CD14-positive monocyte (primary cell): ENCODE measurements at regions not wholly inside any gene's neighbourhood (a gene's known extent, or its start where the extent isn't known, plus 50 kb on each side); places are given as distances from the start of the nearest gene placed in this dataset.

Source experiments
- DNase-seq, 3 donors: peaks; one replicate each; pipeline ENCODE4 v3.0.0-alpha.2; 2011 to 2022
- H2AFZ ChIP-seq: 2 replicates; pipeline ENCODE4 v1.6.0; 2012; ENCODE audit warnings: mild to moderate bottlenecking, low read depth, low read length, inconsistent platforms; ENCODE audit not compliant: insufficient read depth, poor library complexity, severe bottlenecking
- H3K27ac ChIP-seq, 2 donors: 1 replicate in 1 of 2; 2 replicates in 1 of 2; pipeline ENCODE4 v1.5.1; 2012 to 2013; ENCODE audit warnings: low read length in 2 of 2, control low read depth in 1 of 2, inconsistent platforms in 1 of 2, low read depth in 1 of 2, mild to moderate bottlenecking in 1 of 2
- H3K27me3 ChIP-seq, 2 donors: one replicate each; pipeline versions ENCODE4 v1.6.0 to v1.6.1; 2011 to 2013; ENCODE audit warnings: low read length in 2 of 2; ENCODE audit not compliant: control insufficient read depth in 2 of 2, insufficient read depth in 2 of 2
- H3K36me3 ChIP-seq, 2 donors: replicated peaks in 1 of 2; 1 replicate in 1 of 2; 2 replicates in 1 of 2; pipeline versions ENCODE4 v1.5.1 to v1.6.1; 2012 to 2013; ENCODE audit warnings: low read length in 2 of 2, control low read depth in 1 of 2, inconsistent platforms in 1 of 2, mild to moderate bottlenecking in 1 of 2; ENCODE audit not compliant: insufficient read depth in 2 of 2, control insufficient read depth in 1 of 2
- H3K4me1 ChIP-seq, 2 donors: 1 replicate in 1 of 2; 2 replicates in 1 of 2; pipeline versions ENCODE4 v1.5.1 to v1.6.1; 2012 to 2013; ENCODE audit warnings: low read length in 2 of 2, control low read depth in 1 of 2, inconsistent platforms in 1 of 2, mild to moderate bottlenecking in 1 of 2, moderate library complexity in 1 of 2; ENCODE audit not compliant: insufficient read depth in 2 of 2, control insufficient read depth in 1 of 2
- H3K4me2 ChIP-seq: replicated peaks from 2 replicates; pipeline ENCODE3; 2012; ENCODE audit warnings: low read length, moderate library complexity, mild to moderate bottlenecking; ENCODE audit not compliant: poor library complexity, severe bottlenecking; ENCODE audit errors: extremely low read depth
- H3K4me3 ChIP-seq, 3 experiments: fragments of 200-600 bp in 1 of 3; sonication (generic) in 1 of 3; replicated peaks in 1 of 3; 1 replicate in 2 of 3; 2 replicates in 1 of 3; pipeline ENCODE4 v1.5.1; 2011 to 2013; ENCODE audit warnings: low read length in 3 of 3, mild to moderate bottlenecking in 3 of 3, control low read depth in 2 of 3, low read depth in 2 of 3, inconsistent platforms in 1 of 3, moderate library complexity in 1 of 3
- H3K79me2 ChIP-seq: 2 replicates; pipeline ENCODE4 v1.6.0; 2012; ENCODE audit warnings: mild to moderate bottlenecking, control low read depth, inconsistent platforms, low read length, moderate library complexity; ENCODE audit not compliant: insufficient read depth
- H3K9ac ChIP-seq: 2 replicates; pipeline ENCODE4 v1.6.0; 2017; ENCODE audit warnings: low read length, mild to moderate bottlenecking; ENCODE audit not compliant: insufficient read depth, poor library complexity, severe bottlenecking
- H3K9me3 ChIP-seq, 2 donors: replicated peaks in 1 of 2; 1 replicate in 1 of 2; 2 replicates in 1 of 2; pipeline versions ENCODE4 v1.5.1 to v1.6.1; 2012 to 2013; ENCODE audit warnings: low read length in 2 of 2, control low read depth in 1 of 2; ENCODE audit not compliant: control insufficient read depth in 1 of 2, insufficient read depth in 1 of 2
- H4K20me1 ChIP-seq: 2 replicates; pipeline ENCODE4 v1.6.0; 2012; ENCODE audit warnings: mild to moderate bottlenecking, low read length, control low read depth, moderate library complexity; ENCODE audit not compliant: insufficient read depth
- H3K27ac Mint-ChIP-seq, 7 donors: one replicate each; pipeline ENCODE4 v1.8.0; 2020; ENCODE audit warnings: mild to moderate bottlenecking in 7 of 7, mixed read lengths in 7 of 7, moderate library complexity in 6 of 7, inconsistent platforms in 2 of 7
- H3K27me3 Mint-ChIP-seq, 3 donors: one replicate each; pipeline ENCODE4 v1.8.0; 2021 to 2022; ENCODE audit warnings: low read depth in 3 of 3, mild to moderate bottlenecking in 3 of 3, mixed read lengths in 3 of 3, moderate library complexity in 3 of 3, inconsistent platforms in 1 of 3
- H3K36me3 Mint-ChIP-seq, 2 donors: one replicate each; pipeline ENCODE4 v1.8.0; 2020; ENCODE audit warnings: mixed read lengths in 2 of 2, inconsistent platforms in 1 of 2, mild to moderate bottlenecking in 1 of 2
- H3K4me1 Mint-ChIP-seq: one replicate; pipeline ENCODE4 v1.8.0; 2020; ENCODE audit warnings: mild to moderate bottlenecking, mixed read lengths
- H3K4me3 Mint-ChIP-seq, 2 donors: one replicate each; pipeline ENCODE4 v1.8.0; 2020; ENCODE audit warnings: mild to moderate bottlenecking in 2 of 2, mixed read lengths in 2 of 2, moderate library complexity in 1 of 2
- H3K9me3 Mint-ChIP-seq, 7 donors: one replicate each; pipeline ENCODE4 v1.8.0; 2020 to 2022; ENCODE audit warnings: mixed read lengths in 7 of 7, mild to moderate bottlenecking in 6 of 7, moderate library complexity in 6 of 7, inconsistent platforms in 2 of 7
- WGBS: methylation state at CpG from one replicate; pipeline ENCODE4 v1.1.5; 2013; ENCODE audit warnings: missing lambda C conversion rate; ENCODE audit not compliant: insufficient coverage; 5-methylcytosine and 5-hydroxymethylcytosine counted together
- intact Hi-C, 2 donors: fragments of 100-400 bp; cut with micrococcal nuclease; formaldehyde crosslinking; loops; one replicate each; pipeline versions ENCODE4 v1.15.0 to v1.15.1; 2023
- TF ChIP-seq, protein P1 (sequence below): fragments of 200-600 bp; IDR thresholded peaks from one replicate; pipeline ENCODE4 v1.8.0; 2022; ENCODE audit warnings: antibody characterized with exemption, mild to moderate bottlenecking

DNA sequence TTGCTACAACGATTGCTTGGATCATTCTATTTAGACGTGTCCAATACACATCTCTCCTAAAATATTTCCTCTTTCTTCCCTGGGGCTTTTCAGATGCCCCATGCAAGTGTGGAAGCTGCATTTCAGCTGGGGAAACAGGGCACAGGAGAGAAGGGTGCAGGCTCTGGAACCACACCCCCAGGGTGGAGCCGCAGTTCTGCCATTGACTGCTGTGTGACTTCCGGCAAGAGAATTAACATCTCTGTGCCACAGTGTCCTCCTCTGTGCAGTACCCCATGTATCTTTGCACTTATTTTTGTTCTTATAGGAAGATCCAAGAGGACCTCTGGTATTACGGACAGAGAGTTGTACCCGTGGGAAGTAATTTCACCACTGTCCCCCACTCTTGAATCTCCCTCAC lies 405.3 kb upstream of the EEF2KMT start:
- Histone ChIP-seq H3K27me3 (no peaks in the 10 kb centered on the region), H3K9ac (no peak overlapping the region), H3K4me1 (no peaks in the 10 kb centered on the region), H3K36me3 (no peaks in the 10 kb centered on the region), H4K20me1 (no peaks in the 10 kb centered on the region), H2AFZ (no peak overlapping the region), H3K27ac (no peak overlapping the region), H3K4me2 (no peak overlapping the region), H3K9me3 (peaks cover 0 to 5% of the 10 kb centered on the region in 2 donors), H3K79me2 (no peaks in the 10 kb centered on the region), H3K4me3 (no peak overlapping the region)
- 63% methylated on average over 2 of the region's 6 CpGs for WGBS
- peaks cover 3 to 9% (median 9%) of the 10 kb centered on the region in 3 donors for H3K27me3 Mint-ChIP-seq
- intact Hi-C loops: no loop called here
- H3K36me3 Mint-ChIP-seq: no peaks in the 10 kb centered on the region
- TF ChIP-seq, protein P1, sequence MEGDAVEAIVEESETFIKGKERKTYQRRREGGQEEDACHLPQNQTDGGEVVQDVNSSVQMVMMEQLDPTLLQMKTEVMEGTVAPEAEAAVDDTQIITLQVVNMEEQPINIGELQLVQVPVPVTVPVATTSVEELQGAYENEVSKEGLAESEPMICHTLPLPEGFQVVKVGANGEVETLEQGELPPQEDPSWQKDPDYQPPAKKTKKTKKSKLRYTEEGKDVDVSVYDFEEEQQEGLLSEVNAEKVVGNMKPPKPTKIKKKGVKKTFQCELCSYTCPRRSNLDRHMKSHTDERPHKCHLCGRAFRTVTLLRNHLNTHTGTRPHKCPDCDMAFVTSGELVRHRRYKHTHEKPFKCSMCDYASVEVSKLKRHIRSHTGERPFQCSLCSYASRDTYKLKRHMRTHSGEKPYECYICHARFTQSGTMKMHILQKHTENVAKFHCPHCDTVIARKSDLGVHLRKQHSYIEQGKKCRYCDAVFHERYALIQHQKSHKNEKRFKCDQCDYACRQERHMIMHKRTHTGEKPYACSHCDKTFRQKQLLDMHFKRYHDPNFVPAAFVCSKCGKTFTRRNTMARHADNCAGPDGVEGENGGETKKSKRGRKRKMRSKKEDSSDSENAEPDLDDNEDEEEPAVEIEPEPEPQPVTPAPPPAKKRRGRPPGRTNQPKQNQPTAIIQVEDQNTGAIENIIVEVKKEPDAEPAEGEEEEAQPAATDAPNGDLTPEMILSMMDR: no peak
- H3K9me3 Mint-ChIP-seq: no peaks in the 10 kb centered on the region
- no peaks in the 10 kb centered on the region for H3K4me1 Mint-ChIP-seq
- no peak overlapping the region for H3K27ac Mint-ChIP-seq
- no peak overlapping the region for H3K4me3 Mint-ChIP-seq
- no peak for DNase-seq

DNA sequence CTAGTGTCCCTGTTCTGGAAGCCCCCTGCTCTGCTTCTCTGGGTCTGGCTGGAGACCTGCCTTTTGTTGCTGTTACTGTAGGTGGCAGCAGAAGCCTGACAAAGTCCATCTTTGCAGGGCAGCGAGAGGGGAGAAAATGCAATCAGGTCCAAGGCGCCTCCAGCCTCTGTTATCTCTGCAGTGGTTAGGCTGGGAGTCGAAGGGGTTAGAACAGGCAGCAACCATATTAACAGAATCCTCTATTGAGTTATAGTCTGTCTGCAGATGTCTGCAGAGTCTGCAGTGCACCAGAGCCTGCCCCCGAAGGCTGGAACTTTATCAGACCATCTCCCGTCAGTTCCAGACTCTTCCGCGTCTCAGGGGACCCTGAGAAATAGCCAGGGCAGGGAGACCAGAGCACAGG lies 404.9 kb upstream of the EEF2KMT start:
- no peaks in the 10 kb centered on the region for H3K27me3 ChIP-seq
- Mint-ChIP-seq H3K27ac (no peak overlapping the region), H3K27me3 (peaks cover 3 to 12% (median 9%) of the 10 kb centered on the region in 3 donors), H3K4me3 (no peak overlapping the region), H3K36me3 (no peaks in the 10 kb centered on the region), H3K4me1 (no peaks in the 10 kb centered on the region), H3K9me3 (no peaks in the 10 kb centered on the region)
- TF ChIP-seq, protein P1: no peak
- DNase-seq: no peak
- H3K9ac ChIP-seq: no peak overlapping the region
- no peak overlapping the region for H3K27ac ChIP-seq
- H3K4me1 ChIP-seq: no peaks in the 10 kb centered on the region
- H2AFZ ChIP-seq: no peak overlapping the region
- no peaks in the 10 kb centered on the region for H4K20me1 ChIP-seq
- H3K36me3 ChIP-seq: no peaks in the 10 kb centered on the region
- WGBS: 54% methylated on average over 5 of the region's 7 CpGs
- H3K4me2 ChIP-seq: no peak overlapping the region
- peaks cover 0 to 5% of the 10 kb centered on the region in 2 donors for H3K9me3 ChIP-seq
- intact Hi-C loops: no loop called here
- no peaks in the 10 kb centered on the region for H3K79me2 ChIP-seq
- H3K4me3 ChIP-seq: no peak overlapping the region
